ENCODE measurements at regions not wholly inside any gene's neighbourhood (a gene's known extent, or its start where the extent isn't known, plus 50 kb on each side); places are given as distances from the start of the nearest gene placed in this dataset.

- Histone ChIP-seq H2BK5ac (ENCODE audit: low read depth, low read length, poor library complexity, severe bottlenecking) (no peak overlapping the region), H3K27me3 (ENCODE audit: control insufficient read depth, insufficient read depth, low read length) (no peaks in the 10 kb centered on the region), H3K4ac (ENCODE audit: low read depth, low read length) (no peak overlapping the region), H3K27ac (ENCODE audit: insufficient read depth, low read length) (no peak overlapping the region), H3K9ac (ENCODE audit: low read depth, low read length) (no peak overlapping the region), H3K9me1 (ENCODE audit: insufficient read depth, low read length) (no peaks in the 10 kb centered on the region), H3K4me2 (ENCODE audit: low read depth, low read length) (no peak overlapping the region), H3K79me1 (ENCODE audit: low read depth in 1 of 2, low read length in 2 of 2) (no peaks in the 10 kb centered on the region), H2AFZ (replicated peaks; ENCODE audit: low read length, poor library complexity) (no peak overlapping the region), H4K8ac (ENCODE audit: low read depth in 2 of 2, low read length in 2 of 2) (no peak overlapping the region), H3K18ac (ENCODE audit: low read depth, low read length) (no peak overlapping the region), H3K14ac (replicated peaks; ENCODE audit: low read depth, low read length) (no peak overlapping the region), H2BK120ac (ENCODE audit: low read depth, low read length) (no peak overlapping the region), H2AK5ac (ENCODE audit: low read depth, low read length) (no peak overlapping the region), H3K23ac (ENCODE audit: low read depth, low read length) (no peak overlapping the region), H4K91ac (ENCODE audit: insufficient read depth, low read depth, low read length) (no peak overlapping the region), H3K56ac (ENCODE audit: extremely low read depth, insufficient read depth, low read length) (no peak overlapping the region), H3K36me3 (ENCODE audit: control insufficient read depth, insufficient read depth, low read length) (no peaks in the 10 kb centered on the region), H2BK15ac (ENCODE audit: low read depth, low read length) (no peak overlapping the region), H2BK20ac (ENCODE audit: low read depth, low read length) (no peak overlapping the region), H3K9me3 (ENCODE audit: control insufficient read depth, insufficient read depth, low read length) (peaks cover 23% of the 10 kb centered on the region), H3K4me3 (ENCODE audit: insufficient read depth, low read depth, low read length) (no peak overlapping the region), H2AK9ac (replicated peaks; ENCODE audit: low read depth, low read length, poor library complexity) (no peak overlapping the region), H3K4me1 (ENCODE audit: control insufficient read depth, insufficient read depth, low read length) (no peaks in the 10 kb centered on the region), H4K20me1 (ENCODE audit: insufficient read depth, low read length) (no peaks in the 10 kb centered on the region), H4K5ac (ENCODE audit: low read depth, low read length) (no peak overlapping the region)
- ChIA-PET POLR2A (ENCODE audit: unreplicated experiment) (no interaction called here), CTCF (no interaction called here)
- in situ Hi-C loops (cut with MboI; ENCODE audit: low sequenced_read_pairs): no loop called here
- no peak for ATAC-seq (ENCODE audit: low read depth)
- intact Hi-C loops (cut with micrococcal nuclease): no loop called here
- TF ChIP-seq SMC3 (IDR thresholded peaks at IDR 0.05; ENCODE audit: low read depth, low read length) (no peak), MAFK (IDR thresholded peaks at IDR 0.05; ENCODE audit: low read depth, low read length) (no peak), BHLHE40 (IDR thresholded peaks at IDR 0.05; ENCODE audit: low read depth, low read length) (no peak), MXI1 (IDR thresholded peaks at IDR 0.05; ENCODE audit: borderline replicate concordance, low read depth, low read length) (no peak), USF2 (IDR thresholded peaks at IDR 0.05; ENCODE audit: low read depth, low read length) (no peak), CTCF (conservative IDR thresholded peaks at IDR 0.05; ENCODE audit: low read depth, low read length) (no peak), NFE2L2 (IDR thresholded peaks at IDR 0.05; ENCODE audit: low read depth, low read length) (no peak), RAD21 (IDR thresholded peaks at IDR 0.05; ENCODE audit: low read length) (no peak), FOS (IDR thresholded peaks at IDR 0.05; ENCODE audit: low read depth, low read length) (no peak), POLR2A (IDR thresholded peaks at IDR 0.05; ENCODE audit: low read depth, low read length) (no peak), CHD1 (IDR thresholded peaks at IDR 0.05; ENCODE audit: low read depth, low read length) (no peak), RCOR1 (IDR thresholded peaks at IDR 0.05; ENCODE audit: insufficient replicate concordance, low read length) (no peak), MAZ (IDR thresholded peaks at IDR 0.05; ENCODE audit: borderline replicate concordance, low read depth, low read length) (no peak), CEBPB (IDR thresholded peaks at IDR 0.05; ENCODE audit: low read depth, low read length) (no peak), RFX5 (IDR thresholded peaks at IDR 0.05; ENCODE audit: low read depth, low read length) (no peak)
- TF ChIP-seq, protein P1, sequence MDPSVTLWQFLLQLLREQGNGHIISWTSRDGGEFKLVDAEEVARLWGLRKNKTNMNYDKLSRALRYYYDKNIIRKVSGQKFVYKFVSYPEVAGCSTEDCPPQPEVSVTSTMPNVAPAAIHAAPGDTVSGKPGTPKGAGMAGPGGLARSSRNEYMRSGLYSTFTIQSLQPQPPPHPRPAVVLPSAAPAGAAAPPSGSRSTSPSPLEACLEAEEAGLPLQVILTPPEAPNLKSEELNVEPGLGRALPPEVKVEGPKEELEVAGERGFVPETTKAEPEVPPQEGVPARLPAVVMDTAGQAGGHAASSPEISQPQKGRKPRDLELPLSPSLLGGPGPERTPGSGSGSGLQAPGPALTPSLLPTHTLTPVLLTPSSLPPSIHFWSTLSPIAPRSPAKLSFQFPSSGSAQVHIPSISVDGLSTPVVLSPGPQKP (IDR thresholded peaks at IDR 0.05; ENCODE audit: borderline replicate concordance, low read depth, low read length): no peak
- dilution Hi-C loops (cut with HindIII; ENCODE audit: low sequenced_read_pairs, unreplicated experiment): no loop called here
- BruUV-seq (replicated peaks): no TSS peak
- WGBS, 2 experiments (ENCODE audit: extremely low coverage in 2 of 2, insufficient read length in 1 of 2): no CpG with 5 or more reads among the region's 4 CpGs
- no peak for DNase-seq
Measured at GRCh38 chr16:5382484-5382883, 284.9 kb upstream of the EEF2KMT start.
